OCI-LY7 (cell line): ENCODE measurements at regions not wholly inside any gene's neighbourhood (a gene's known extent, or its start where the extent isn't known, plus 50 kb on each side); places are given as distances from the start of the nearest gene placed in this dataset.

Experiments used
- BruUV-seq: library from RNA; stranded (reverse); fragments of 400-500 nt; replicated peaks from 2 replicates; lab custom pipeline; 2021; lab: Mats Ljungman, UMichigan
- CTCF ChIA-PET: fragments of 300-600 bp; sonication (Branson Sonifier 250); formaldehyde crosslinking; loops from one replicate; lab custom pipeline; 2022; ENCODE audit warnings: antibody characterized with exemption; ENCODE audit not compliant: unreplicated experiment; lab: Charles Lee
- POLR2A ChIA-PET: fragments of 300-600 bp; sonication (Branson Sonifier 250); formaldehyde crosslinking; loops from one replicate; lab custom pipeline; 2022; ENCODE audit warnings: antibody characterized with exemption; lab: Charles Lee
- DNase-seq: peaks from one replicate; pipeline ENCODE4 v3.0.0-alpha.2; 2015; ENCODE audit warnings: low spot score
- H2AFZ ChIP-seq: fragments of 200-600 bp; sonication (generic), shearing (Covaris generic); 2 replicates; pipeline ENCODE4 v1.6.1; 2014; ENCODE audit warnings: mild to moderate bottlenecking, antibody characterized with exemption, low read length, moderate library complexity
- H3K27ac ChIP-seq: fragments of 200-600 bp; sonication (generic); 2 replicates; pipeline ENCODE4 v1.5.1; 2014; ENCODE audit warnings: mixed run types, low read depth, mild to moderate bottlenecking, moderate library complexity, low read length, inconsistent platforms; ENCODE audit not compliant: poor library complexity, severe bottlenecking
- H3K36me3 ChIP-seq: fragments of 200-600 bp; sonication (generic); 2 replicates; pipeline ENCODE4 v1.6.1; 2014; ENCODE audit warnings: mild to moderate bottlenecking, antibody characterized with exemption, low read length, moderate library complexity, mixed read lengths; ENCODE audit not compliant: insufficient read depth
- H3K4me1 ChIP-seq: fragments of 200-600 bp; sonication (generic); 2 replicates; pipeline ENCODE4 v1.5.1; 2014; ENCODE audit warnings: mild to moderate bottlenecking, low read length; ENCODE audit not compliant: insufficient read depth, poor library complexity, severe bottlenecking
- H3K4me2 ChIP-seq: fragments of 200-600 bp; sonication (generic); 2 replicates; pipeline ENCODE4 v1.6.1; 2014; ENCODE audit warnings: mild to moderate bottlenecking, low read length
- H3K4me3 ChIP-seq: fragments of 200-600 bp; sonication (generic); 2 replicates; pipeline ENCODE4 v1.5.1; 2014; ENCODE audit warnings: mild to moderate bottlenecking, low read depth, low read length; ENCODE audit not compliant: poor library complexity, severe bottlenecking
- H3K79me2 ChIP-seq: fragments of 200-600 bp; sonication (generic); 2 replicates; pipeline ENCODE4 v1.6.1; 2016; ENCODE audit warnings: low read depth, mild to moderate bottlenecking, low read length, moderate library complexity, mixed read lengths; ENCODE audit not compliant: insufficient read depth
- H3K9me2 ChIP-seq: fragments of 200-600 bp; sonication (generic); 2 replicates; pipeline ENCODE4 v1.6.1; 2016; ENCODE audit warnings: mild to moderate bottlenecking, low read length, mixed read lengths; ENCODE audit not compliant: insufficient read depth
- H3K9me3 ChIP-seq: fragments of 200-600 bp; sonication (generic); 2 replicates; pipeline ENCODE4 v1.6.1; 2014; ENCODE audit warnings: mild to moderate bottlenecking, mixed run types, low read length, mixed read lengths
- H4K20me1 ChIP-seq: fragments of 200-600 bp; sonication (generic); 2 replicates; pipeline ENCODE4 v1.6.1; 2014; ENCODE audit warnings: mild to moderate bottlenecking, antibody characterized with exemption, low read length, moderate library complexity, mixed read lengths; ENCODE audit not compliant: insufficient read depth
- EZH2phosphoT487 ChIP-seq: fragments of 200-600 bp; sonication (generic); IDR thresholded peaks from 2 replicates; pipeline ENCODE4 v1.6.1; 2018; ENCODE audit warnings: low read depth, borderline replicate concordance, mild to moderate bottlenecking, mixed run types, antibody characterized with exemption, low read length, moderate library complexity, mixed read lengths
- intact Hi-C: fragments of 100-400 bp; cut with micrococcal nuclease; formaldehyde crosslinking; loops from one replicate; pipeline ENCODE4 v1.10.0; 2022; ENCODE audit not compliant: unreplicated experiment
- TF ChIP-seq, protein P1 (sequence below): fragments of 200-600 bp; sonication (generic); conservative IDR thresholded peaks from 2 replicates; pipeline ENCODE4 v1.5.1; 2014; ENCODE audit warnings: mild to moderate bottlenecking, antibody characterized with exemption, low read length, moderate library complexity, mixed read lengths

DNA sequence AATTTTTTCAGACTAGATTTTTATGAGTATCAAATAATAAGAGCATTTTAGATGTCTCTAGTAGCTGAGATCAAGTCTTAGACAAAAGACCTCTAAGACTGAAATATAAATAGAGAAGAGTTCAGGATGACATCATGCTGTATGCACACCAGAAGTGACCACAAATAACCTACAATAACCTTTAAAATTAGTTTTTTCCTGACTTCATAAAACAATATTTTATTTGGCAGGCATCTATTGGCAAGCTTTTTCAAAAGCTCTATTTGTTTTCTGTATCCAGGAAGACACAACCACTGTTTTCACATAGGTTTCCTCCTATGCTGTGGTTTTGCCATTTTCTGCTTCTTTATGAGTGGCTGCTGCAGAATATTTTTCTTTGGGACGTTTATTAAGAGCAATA lies 359.1 kb downstream of the CRPPA start:
- no peak for TF ChIP-seq EZH2phosphoT487
- TF ChIP-seq, protein P1, sequence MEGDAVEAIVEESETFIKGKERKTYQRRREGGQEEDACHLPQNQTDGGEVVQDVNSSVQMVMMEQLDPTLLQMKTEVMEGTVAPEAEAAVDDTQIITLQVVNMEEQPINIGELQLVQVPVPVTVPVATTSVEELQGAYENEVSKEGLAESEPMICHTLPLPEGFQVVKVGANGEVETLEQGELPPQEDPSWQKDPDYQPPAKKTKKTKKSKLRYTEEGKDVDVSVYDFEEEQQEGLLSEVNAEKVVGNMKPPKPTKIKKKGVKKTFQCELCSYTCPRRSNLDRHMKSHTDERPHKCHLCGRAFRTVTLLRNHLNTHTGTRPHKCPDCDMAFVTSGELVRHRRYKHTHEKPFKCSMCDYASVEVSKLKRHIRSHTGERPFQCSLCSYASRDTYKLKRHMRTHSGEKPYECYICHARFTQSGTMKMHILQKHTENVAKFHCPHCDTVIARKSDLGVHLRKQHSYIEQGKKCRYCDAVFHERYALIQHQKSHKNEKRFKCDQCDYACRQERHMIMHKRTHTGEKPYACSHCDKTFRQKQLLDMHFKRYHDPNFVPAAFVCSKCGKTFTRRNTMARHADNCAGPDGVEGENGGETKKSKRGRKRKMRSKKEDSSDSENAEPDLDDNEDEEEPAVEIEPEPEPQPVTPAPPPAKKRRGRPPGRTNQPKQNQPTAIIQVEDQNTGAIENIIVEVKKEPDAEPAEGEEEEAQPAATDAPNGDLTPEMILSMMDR = no peak
- no TSS peak for BruUV-seq
- Histone ChIP-seq H3K4me3 (no peak overlapping the region), H3K27ac (no peak overlapping the region), H3K9me2 (no peaks in the 10 kb centered on the region), H3K9me3 (no peaks in the 10 kb centered on the region), H3K4me1 (no peaks in the 10 kb centered on the region), H3K79me2 (no peaks in the 10 kb centered on the region), H3K4me2 (no peak overlapping the region), H3K36me3 (no peaks in the 10 kb centered on the region), H2AFZ (no peak overlapping the region), H4K20me1 (no peaks in the 10 kb centered on the region)
- ChIA-PET POLR2A (no interaction called here), CTCF (no interaction called here)
- intact Hi-C loops = no loop called here
- DNase-seq = no peak

DNA sequence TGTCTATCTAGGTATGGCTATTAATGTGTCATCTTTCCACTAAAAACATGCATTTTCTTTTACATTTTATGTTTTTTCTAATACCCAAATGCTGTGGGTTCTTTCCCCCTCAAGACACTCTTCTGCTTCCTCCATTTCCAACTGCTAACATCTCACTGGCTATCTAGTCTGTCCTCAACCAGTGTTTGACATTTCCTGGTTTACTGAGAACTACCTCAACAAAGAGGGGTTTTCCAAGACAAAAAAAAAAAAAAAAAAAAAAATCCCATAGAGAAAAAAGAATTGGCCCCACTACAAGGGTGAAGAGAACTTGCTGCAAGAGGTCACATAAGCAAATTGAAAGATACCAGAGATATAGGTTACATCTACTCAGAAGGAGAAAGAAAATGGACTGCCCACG lies 359.7 kb downstream of the CRPPA start:
- Histone ChIP-seq H2AFZ (no peak overlapping the region), H3K4me2 (no peak overlapping the region), H3K4me3 (no peak overlapping the region), H4K20me1 (no peaks in the 10 kb centered on the region), H3K36me3 (no peaks in the 10 kb centered on the region), H3K9me3 (no peaks in the 10 kb centered on the region), H3K27ac (no peak overlapping the region), H3K4me1 (no peaks in the 10 kb centered on the region), H3K79me2 (no peaks in the 10 kb centered on the region), H3K9me2 (no peaks in the 10 kb centered on the region)
- intact Hi-C loops = no loop called here
- ChIA-PET POLR2A (no interaction called here), CTCF (no interaction called here)
- BruUV-seq = no TSS peak
- no peak for DNase-seq
- no peak for TF ChIP-seq EZH2phosphoT487
- TF ChIP-seq, protein P1 = no peak

DNA sequence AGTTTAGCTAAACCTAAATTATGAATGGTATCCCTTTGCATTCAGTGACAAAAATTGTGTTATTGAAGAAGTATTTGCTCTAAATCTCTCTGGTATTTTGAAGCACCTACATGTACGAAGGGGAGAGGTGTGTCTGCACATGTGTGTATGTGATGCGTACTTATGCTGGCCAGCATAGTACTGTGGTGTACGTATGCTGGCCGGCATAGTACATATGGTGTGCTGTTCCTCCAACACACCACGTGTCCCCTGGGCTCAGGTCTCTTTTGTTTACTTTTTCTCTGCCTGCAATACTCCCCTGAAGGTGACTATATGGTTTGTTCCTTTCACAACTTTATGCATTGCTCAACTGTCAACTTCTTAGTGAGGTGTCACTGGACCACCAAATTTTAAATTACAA lies 360.3 kb downstream of the CRPPA start:
- POLR2A ChIA-PET = no interaction called here
- H3K9me2 ChIP-seq = no peaks in the 10 kb centered on the region
- intact Hi-C loops = no loop called here
- DNase-seq = no peak
- H3K36me3 ChIP-seq = no peaks in the 10 kb centered on the region
- H3K4me2 ChIP-seq = no peak overlapping the region
- TF ChIP-seq, protein P1 = no peak
- no peak for TF ChIP-seq EZH2phosphoT487
- no peaks in the 10 kb centered on the region for H4K20me1 ChIP-seq
- no peak overlapping the region for H3K27ac ChIP-seq
- H3K4me1 ChIP-seq = no peaks in the 10 kb centered on the region
- H3K4me3 ChIP-seq = no peak overlapping the region
- no peak overlapping the region for H2AFZ ChIP-seq
- H3K9me3 ChIP-seq = no peaks in the 10 kb centered on the region
- no TSS peak for BruUV-seq
- CTCF ChIA-PET = no interaction called here
- no peaks in the 10 kb centered on the region for H3K79me2 ChIP-seq
